Loucy (cell line): ENCODE measurements at regions not wholly inside any gene's neighbourhood (a gene's known extent, or its start where the extent isn't known, plus 50 kb on each side); places are given as distances from the start of the nearest gene placed in this dataset.

Source experiments
- EZH2phosphoT487 ChIP-seq: fragments of 200-600 bp; IDR thresholded peaks from 2 replicates; pipeline ENCODE4 v1.6.1; 2018; ENCODE audit warnings: antibody characterized with exemption, mild to moderate bottlenecking, moderate library complexity, borderline replicate concordance
- TF ChIP-seq, protein P1 (sequence below): fragments of 200-600 bp; sonication (generic); conservative IDR thresholded peaks from 2 replicates; pipeline ENCODE4 v1.5.1; 2014; ENCODE audit warnings: mild to moderate bottlenecking, antibody characterized with exemption, low read length

- TF ChIP-seq, protein P1, sequence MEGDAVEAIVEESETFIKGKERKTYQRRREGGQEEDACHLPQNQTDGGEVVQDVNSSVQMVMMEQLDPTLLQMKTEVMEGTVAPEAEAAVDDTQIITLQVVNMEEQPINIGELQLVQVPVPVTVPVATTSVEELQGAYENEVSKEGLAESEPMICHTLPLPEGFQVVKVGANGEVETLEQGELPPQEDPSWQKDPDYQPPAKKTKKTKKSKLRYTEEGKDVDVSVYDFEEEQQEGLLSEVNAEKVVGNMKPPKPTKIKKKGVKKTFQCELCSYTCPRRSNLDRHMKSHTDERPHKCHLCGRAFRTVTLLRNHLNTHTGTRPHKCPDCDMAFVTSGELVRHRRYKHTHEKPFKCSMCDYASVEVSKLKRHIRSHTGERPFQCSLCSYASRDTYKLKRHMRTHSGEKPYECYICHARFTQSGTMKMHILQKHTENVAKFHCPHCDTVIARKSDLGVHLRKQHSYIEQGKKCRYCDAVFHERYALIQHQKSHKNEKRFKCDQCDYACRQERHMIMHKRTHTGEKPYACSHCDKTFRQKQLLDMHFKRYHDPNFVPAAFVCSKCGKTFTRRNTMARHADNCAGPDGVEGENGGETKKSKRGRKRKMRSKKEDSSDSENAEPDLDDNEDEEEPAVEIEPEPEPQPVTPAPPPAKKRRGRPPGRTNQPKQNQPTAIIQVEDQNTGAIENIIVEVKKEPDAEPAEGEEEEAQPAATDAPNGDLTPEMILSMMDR: no peak
- TF ChIP-seq EZH2phosphoT487: no peak
Observed at GRCh38 chr5:173682313-173682712, 65.9 kb upstream of the BOD1 start.
